Lower lobe of right lung (tissue), 2 donors: ENCODE measurements at regions not wholly inside any gene's neighbourhood (a gene's known extent, or its start where the extent isn't known, plus 50 kb on each side); places are given as distances from the start of the nearest gene placed in this dataset.

Experiments used
- ATAC-seq, 2 donors: fragments of 200-7000 bp; cut with Tn5 transposase; one replicate each; pipeline ENCODE4 v1.9.1; 2020 to 2022; ENCODE audit warnings: mild to moderate bottlenecking in 2 of 2, moderate library complexity in 2 of 2
- DNase-seq: peaks from one replicate; pipeline ENCODE4 v3.0.0-alpha.2; 2020
- H3K27ac ChIP-seq: fragments of 200-600 bp; one replicate; pipeline ENCODE4 v1.8.0; 2022
- H3K27me3 ChIP-seq: fragments of 200-600 bp; one replicate; pipeline ENCODE4 v1.8.0; 2022; ENCODE audit warnings: low read depth
- H3K36me3 ChIP-seq: fragments of 200-600 bp; one replicate; pipeline ENCODE4 v1.8.0; 2022; ENCODE audit warnings: mild to moderate bottlenecking
- H3K4me1 ChIP-seq: fragments of 200-600 bp; one replicate; pipeline ENCODE4 v1.8.0; 2022
- H3K4me3 ChIP-seq: fragments of 200-600 bp; one replicate; pipeline ENCODE4 v1.8.0; 2022; ENCODE audit warnings: mild to moderate bottlenecking
- H3K9me3 ChIP-seq: fragments of 200-600 bp; one replicate; pipeline ENCODE4 v1.8.0; 2022
- intact Hi-C: fragments of 100-400 bp; cut with DNase I; formaldehyde crosslinking; loops from one replicate; pipeline ENCODE4 v1.11.0; 2022
- TF ChIP-seq, protein P1 (sequence below): fragments of 200-600 bp; IDR thresholded peaks from one replicate; pipeline ENCODE4 v1.8.0; 2022; ENCODE audit warnings: antibody characterized with exemption, mild to moderate bottlenecking
- donor health status: DM: no; HTN: yes; CAD: no; lungs with severe emphysema.

DNA sequence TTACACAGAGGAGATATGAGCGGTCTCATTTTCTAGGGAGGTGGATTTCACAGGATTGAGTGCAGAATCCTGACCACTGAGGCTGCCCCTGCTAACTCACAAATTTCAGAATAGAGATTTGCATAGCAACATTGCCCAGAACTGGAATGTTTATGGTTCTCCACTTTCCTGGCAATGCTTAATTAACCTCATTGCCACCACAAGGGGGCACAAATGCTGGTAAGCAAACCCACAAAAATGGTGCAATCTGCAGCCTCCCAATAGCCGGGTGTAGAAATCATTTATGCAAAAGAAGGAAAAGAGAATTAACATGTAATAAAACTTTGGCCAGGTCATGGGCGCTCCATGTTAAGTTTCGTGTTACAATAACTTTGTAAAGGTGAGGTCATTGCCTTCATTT lies 112.4 kb downstream of the CYRIA start:
- DNase-seq (no peak), ATAC-seq (peak; percentile 41 to 45)
- Histone ChIP-seq H3K27ac (no peak overlapping the region), H3K4me1 (no peaks in the 10 kb centered on the region), H3K36me3 (peaks cover 60% of the 10 kb centered on the region), H3K4me3 (no peak overlapping the region), H3K27me3 (no peaks in the 10 kb centered on the region), H3K9me3 (no peaks in the 10 kb centered on the region)
- intact Hi-C loops: no loop called here
- TF ChIP-seq, protein P1, sequence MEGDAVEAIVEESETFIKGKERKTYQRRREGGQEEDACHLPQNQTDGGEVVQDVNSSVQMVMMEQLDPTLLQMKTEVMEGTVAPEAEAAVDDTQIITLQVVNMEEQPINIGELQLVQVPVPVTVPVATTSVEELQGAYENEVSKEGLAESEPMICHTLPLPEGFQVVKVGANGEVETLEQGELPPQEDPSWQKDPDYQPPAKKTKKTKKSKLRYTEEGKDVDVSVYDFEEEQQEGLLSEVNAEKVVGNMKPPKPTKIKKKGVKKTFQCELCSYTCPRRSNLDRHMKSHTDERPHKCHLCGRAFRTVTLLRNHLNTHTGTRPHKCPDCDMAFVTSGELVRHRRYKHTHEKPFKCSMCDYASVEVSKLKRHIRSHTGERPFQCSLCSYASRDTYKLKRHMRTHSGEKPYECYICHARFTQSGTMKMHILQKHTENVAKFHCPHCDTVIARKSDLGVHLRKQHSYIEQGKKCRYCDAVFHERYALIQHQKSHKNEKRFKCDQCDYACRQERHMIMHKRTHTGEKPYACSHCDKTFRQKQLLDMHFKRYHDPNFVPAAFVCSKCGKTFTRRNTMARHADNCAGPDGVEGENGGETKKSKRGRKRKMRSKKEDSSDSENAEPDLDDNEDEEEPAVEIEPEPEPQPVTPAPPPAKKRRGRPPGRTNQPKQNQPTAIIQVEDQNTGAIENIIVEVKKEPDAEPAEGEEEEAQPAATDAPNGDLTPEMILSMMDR: peak; percentile 64

DNA sequence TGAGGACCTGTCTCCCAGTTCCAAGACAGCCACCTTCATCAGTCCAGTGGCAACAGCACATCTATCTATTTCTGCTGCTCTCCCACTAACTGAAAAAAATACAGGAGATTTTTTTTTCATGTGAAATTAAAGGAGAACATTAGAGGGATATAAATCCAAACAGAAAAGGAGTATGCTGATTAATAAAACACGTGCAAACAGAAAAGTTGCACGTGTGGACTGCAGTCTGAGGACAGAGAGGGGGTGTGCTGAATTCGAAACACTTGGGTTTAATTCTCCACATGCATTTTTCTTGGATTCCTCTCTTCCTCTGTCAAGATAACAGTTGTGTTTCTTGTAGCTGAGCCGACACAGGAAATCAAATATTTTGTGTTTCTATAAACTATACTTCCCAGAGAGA lies 113.4 kb downstream of the CYRIA start:
- ATAC-seq (no peak), DNase-seq (no peak)
- Histone ChIP-seq H3K27me3 (no peaks in the 10 kb centered on the region), H3K27ac (no peak overlapping the region), H3K36me3 (peaks cover 49% of the 10 kb centered on the region), H3K4me3 (no peak overlapping the region), H3K4me1 (no peaks in the 10 kb centered on the region), H3K9me3 (no peaks in the 10 kb centered on the region)
- intact Hi-C loops: no loop called here
- TF ChIP-seq, protein P1: no peak

DNA sequence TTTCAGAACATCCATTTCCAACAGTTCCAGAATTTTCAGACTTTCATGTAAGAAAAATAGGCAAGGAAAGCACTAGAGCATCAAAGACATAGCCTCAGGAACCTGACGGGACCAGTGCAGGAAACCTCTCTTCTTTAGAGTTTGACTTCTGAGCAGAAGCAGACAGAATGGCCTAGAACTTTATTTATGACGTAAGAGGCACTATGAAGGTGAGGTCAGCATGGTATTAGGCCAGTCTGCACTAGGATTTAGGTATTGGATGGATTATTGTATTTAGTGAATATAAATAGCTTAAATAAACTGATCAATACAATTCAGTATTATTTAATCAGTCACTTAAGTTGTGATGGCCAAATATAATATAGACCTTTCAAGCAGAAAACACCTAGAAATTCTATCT lies 117.6 kb downstream of the CYRIA start:
- DNase-seq (no peak), ATAC-seq (no peak)
- TF ChIP-seq, protein P1: no peak
- Histone ChIP-seq H3K9me3 (no peaks in the 10 kb centered on the region), H3K4me3 (no peak overlapping the region), H3K4me1 (no peaks in the 10 kb centered on the region), H3K27ac (no peak overlapping the region), H3K27me3 (no peaks in the 10 kb centered on the region), H3K36me3 (peaks cover 14% of the 10 kb centered on the region)
- intact Hi-C loops: no loop called here

DNA sequence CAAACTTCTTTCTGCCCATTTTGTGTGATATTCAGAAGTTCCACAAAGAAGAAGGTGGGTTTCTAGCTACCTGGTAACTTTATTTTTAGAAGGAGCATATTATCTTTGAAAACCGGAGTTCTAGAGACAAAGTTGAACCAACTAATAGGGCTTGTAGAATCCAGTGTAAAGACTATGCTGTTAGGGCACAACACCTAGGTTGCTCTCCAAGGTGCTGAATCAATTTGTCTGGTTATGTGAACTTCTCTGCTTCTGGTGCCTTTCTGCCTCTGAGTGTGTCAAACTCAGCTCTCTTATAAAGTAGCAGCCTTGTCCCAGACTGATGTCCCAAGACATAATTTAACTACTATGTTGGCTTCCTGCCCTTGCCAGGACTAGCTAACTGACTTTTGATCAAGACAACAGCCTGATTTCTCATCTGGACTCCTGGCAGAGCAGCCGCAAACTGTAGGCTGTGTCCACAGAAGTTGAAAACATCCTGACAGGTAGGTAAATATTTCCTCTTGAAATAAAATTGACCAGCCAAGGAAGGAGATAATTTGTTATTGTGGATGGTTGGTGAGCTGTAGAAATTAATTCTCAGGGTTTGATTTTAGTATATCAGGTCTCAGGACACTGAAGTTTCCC lies 119.4 kb downstream of the CYRIA start:
- Histone ChIP-seq H3K4me1 (no peaks in the 10 kb centered on the region), H3K27me3 (no peaks in the 10 kb centered on the region), H3K36me3 (no peaks in the 10 kb centered on the region), H3K27ac (no peak overlapping the region), H3K9me3 (no peaks in the 10 kb centered on the region), H3K4me3 (no peak overlapping the region)
- intact Hi-C loops: no loop called here
- DNase-seq (no peak), ATAC-seq (peak in 1 of 2 donors; percentile 47)
- TF ChIP-seq, protein P1: no peak

DNA sequence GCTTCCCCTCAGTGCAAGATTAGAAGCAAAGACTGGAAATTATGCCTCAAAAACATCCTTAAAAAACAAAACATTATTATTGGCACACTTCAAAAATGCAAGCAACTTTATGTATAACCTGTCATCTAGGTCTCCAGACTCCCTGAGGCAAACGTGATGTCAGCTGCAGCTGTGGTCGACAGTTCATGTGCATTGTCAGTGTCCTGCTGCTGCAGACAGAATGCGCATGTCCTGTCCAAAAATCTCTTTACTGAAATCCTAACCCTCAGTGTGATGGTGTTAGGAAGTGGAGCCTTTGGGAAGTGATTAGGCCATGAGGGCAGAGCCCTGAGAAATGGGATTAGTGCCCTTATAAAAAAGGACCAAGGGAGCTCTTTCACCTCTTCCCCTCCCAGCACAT lies 126.9 kb downstream of the CYRIA start:
- Histone ChIP-seq H3K9me3 (no peaks in the 10 kb centered on the region), H3K4me1 (no peaks in the 10 kb centered on the region), H3K27ac (no peak overlapping the region), H3K36me3 (no peaks in the 10 kb centered on the region), H3K4me3 (no peak overlapping the region), H3K27me3 (peaks cover 5% of the 10 kb centered on the region)
- TF ChIP-seq, protein P1: no peak
- no peak for ATAC-seq
- intact Hi-C loops: no loop called here
- no peak for DNase-seq
